IPS-15b (cell line): ENCODE measurements at regions not wholly inside any gene's neighbourhood (a gene's known extent, or its start where the extent isn't known, plus 50 kb on each side); places are given as distances from the start of the nearest gene placed in this dataset.
"Not testable (repeated sequence)": the region's sequence is repeated elsewhere in the genome, so short reads cannot be mapped to it uniquely, and the experiment has no call there.

ENCODE experiments used
- H3K27me3 ChIP-seq: one replicate; pipeline ENCODE4 v1.6.1; 2013; ENCODE audit warnings: low read length; ENCODE audit not compliant: control insufficient read depth, insufficient read depth
- H3K36me3 ChIP-seq: one replicate; pipeline ENCODE4 v1.6.1; 2013; ENCODE audit warnings: low read length; ENCODE audit not compliant: control insufficient read depth, insufficient read depth
- H3K4me1 ChIP-seq: one replicate; pipeline ENCODE4 v1.6.1; 2013; ENCODE audit warnings: mild to moderate bottlenecking, low read length; ENCODE audit not compliant: control insufficient read depth, insufficient read depth
- H3K4me3 ChIP-seq: one replicate; pipeline ENCODE4 v1.5.1; 2013; ENCODE audit warnings: low read depth, low read length
- H3K9ac ChIP-seq: one replicate; pipeline ENCODE4 v1.6.1; 2013; ENCODE audit warnings: low read depth, mild to moderate bottlenecking, low read length
- H3K9me3 ChIP-seq: one replicate; pipeline ENCODE4 v1.6.1; 2013; ENCODE audit warnings: mild to moderate bottlenecking, low read length; ENCODE audit not compliant: control insufficient read depth, insufficient read depth

DNA sequence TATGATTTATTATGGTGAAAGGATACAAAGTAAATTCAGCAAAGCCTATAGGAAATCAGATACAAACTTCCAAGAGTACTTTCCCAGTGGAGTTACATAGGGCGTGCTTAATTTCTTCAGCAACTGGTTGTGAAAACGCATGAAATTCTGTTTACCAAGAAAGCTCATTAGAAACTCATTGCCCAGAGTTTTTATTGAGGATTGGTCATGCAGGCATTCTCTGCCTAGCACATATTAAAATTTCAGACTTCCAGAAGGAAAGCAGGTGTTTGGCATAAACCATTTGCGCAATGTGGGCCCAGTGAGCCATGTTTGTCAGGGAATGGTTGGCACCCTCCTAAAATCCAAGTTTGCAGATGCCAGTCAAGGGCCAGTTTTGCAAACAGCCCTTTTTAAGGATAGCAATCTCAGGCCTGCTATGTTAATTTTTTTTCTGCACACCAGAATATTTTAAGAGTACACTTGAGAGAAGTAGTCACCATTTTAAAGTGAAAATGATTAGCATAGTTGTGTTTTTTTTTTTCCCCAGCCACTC, 311.1 kb upstream of the CHD1 start:
- Histone ChIP-seq H3K4me1 (no peaks in the 10 kb centered on the region), H3K4me3 (no peak overlapping the region), H3K27me3 (no peaks in the 10 kb centered on the region), H3K9ac (no peak overlapping the region), H3K9me3 (no peaks in the 10 kb centered on the region), H3K36me3 (no peaks in the 10 kb centered on the region)

DNA sequence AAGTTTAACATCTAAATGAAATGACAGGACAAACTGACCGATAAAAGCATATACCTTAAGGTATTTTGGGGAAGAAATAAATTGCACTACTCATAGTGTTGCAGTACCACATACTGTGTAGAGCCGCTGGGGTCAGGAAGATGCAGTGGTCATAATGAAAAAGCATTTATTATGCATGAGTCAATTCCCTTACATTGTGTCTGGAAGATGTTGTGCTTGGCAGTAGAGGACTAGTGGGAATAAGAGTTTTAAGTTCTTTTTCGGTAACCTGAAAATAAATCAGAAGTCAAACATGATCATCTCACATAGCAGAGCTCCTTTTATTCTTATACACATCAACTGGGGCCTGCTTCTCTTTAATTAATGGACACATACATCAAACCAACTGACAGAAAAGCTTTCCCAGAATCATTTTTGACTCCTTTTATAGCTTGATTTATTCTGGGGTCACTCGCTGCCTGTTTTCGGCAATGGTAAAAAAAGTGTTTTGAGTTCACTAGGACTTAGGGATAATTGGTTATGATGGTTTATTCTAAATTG, 262.5 kb upstream of the CHD1 start:
- no peak overlapping the region for H3K9ac ChIP-seq
- no peaks in the 10 kb centered on the region for H3K4me1 ChIP-seq
- no peaks in the 10 kb centered on the region for H3K27me3 ChIP-seq
- no peaks in the 10 kb centered on the region for H3K9me3 ChIP-seq
- H3K4me3 ChIP-seq, result no peak overlapping the region
- no peaks in the 10 kb centered on the region for H3K36me3 ChIP-seq

DNA sequence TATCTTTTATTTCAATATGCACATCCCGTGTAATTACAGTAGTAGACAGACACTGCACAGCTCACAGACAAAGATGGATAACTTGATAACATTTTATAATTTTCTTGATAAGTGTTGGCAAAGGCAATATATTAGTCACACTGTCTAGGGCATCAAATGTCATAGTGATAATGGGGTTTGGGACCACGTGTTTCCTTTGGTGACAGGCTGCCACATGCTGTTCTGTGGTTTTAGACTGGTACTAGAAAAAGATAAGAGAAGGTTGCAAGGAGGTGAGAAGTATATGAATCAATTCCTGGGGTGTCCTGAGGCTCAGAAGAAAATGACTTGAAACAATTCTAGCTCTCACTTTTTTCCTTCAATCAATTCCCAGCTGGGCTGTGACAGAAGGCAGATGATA, 258.8 kb upstream of the CHD1 start:
- H3K27me3 ChIP-seq, result no peaks in the 10 kb centered on the region
- no peaks in the 10 kb centered on the region for H3K36me3 ChIP-seq
- no peaks in the 10 kb centered on the region for H3K4me1 ChIP-seq
- no peaks in the 10 kb centered on the region for H3K9me3 ChIP-seq
- H3K4me3 ChIP-seq, result no peak overlapping the region
- H3K9ac ChIP-seq, result no peak overlapping the region

DNA sequence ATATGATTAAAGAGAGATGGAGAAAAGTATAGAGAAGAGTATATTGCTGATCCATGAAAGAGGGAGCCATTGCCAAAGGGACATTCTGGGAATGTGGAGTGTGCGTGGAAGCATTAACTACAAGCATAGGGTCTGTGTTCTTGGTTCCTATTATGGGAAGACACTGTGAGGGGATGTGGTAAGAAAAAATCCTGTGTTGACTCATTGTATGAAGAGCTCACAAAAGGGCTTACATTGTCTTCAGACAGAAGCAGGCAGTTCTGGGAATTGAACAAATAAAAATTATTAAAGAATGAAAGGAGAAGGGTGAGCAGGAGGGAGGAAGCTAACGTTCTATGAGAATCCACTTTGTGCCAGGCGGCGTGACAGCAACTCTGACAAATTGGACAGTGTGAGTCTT, 250.4 kb upstream of the CHD1 start:
- Histone ChIP-seq H3K4me1 (no peaks in the 10 kb centered on the region), H3K4me3 (no peak overlapping the region), H3K36me3 (no peaks in the 10 kb centered on the region), H3K9me3 (no peaks in the 10 kb centered on the region), H3K9ac (no peak overlapping the region), H3K27me3 (no peaks in the 10 kb centered on the region)

DNA sequence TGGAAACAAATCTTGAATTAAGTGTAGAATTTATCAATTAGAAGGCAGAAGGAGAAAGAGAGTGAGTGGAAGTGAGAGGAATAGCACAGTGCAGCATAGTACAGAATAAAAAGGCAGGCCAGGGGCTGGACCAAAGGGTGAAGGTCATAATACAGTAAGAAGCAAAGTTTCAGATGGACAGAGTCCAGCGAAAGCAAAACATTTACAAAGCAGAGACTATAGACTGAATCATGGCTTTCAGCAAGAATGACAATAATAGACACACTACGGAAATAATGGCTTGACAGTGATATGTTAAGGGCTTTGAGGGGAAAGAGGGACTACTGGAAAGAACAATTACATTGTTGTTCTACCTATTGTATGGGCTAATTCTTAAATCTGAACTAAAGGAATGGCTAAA, 249.0 kb upstream of the CHD1 start:
- H3K36me3 ChIP-seq, result no peaks in the 10 kb centered on the region
- H3K4me3 ChIP-seq, result no peak overlapping the region
- no peaks in the 10 kb centered on the region for H3K4me1 ChIP-seq
- H3K9me3 ChIP-seq, result no peaks in the 10 kb centered on the region
- no peak overlapping the region for H3K9ac ChIP-seq
- no peaks in the 10 kb centered on the region for H3K27me3 ChIP-seq

DNA sequence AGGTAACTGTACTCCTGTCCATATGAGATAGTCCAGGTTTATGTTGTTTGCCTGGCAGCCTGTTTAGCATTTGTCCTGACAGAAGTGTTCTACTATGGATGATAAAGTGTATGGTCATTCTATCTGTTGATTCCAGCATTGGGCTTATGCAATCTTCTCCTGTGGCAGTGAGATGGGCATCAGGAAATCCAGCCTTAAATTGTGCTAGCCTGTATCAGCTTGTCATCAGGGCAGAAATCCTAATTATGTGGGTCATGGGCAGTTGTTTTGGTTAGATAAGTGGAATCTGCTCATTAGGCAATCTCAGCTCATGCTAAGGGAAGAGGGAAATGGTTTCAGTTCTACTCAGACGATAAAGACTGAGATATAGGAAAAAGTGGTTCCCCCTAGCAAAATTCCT, 247.4 kb upstream of the CHD1 start:
- Histone ChIP-seq H3K4me3 (no peak overlapping the region), H3K36me3 (no peaks in the 10 kb centered on the region), H3K9me3 (no peaks in the 10 kb centered on the region), H3K27me3 (no peaks in the 10 kb centered on the region), H3K9ac (no peak overlapping the region), H3K4me1 (no peaks in the 10 kb centered on the region)

DNA sequence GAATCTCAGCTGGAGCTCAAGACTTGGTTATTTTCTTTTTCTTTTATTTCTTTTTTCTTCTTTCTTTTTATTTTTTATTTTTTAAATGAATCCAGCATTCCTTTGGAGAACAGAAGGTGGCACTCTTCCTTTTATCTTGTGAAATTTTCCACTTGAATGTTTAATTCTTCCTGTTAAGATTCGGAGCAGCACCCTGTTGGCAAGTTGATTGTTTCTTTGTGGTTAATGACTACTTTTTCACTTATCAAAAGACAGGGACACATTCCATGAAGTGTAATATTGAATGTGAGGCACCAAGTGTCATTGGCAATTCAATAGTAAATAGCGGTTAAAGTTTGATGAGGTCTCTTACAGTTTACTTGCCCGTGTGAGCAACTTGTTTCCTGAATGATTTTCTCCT, 240.5 kb upstream of the CHD1 start:
- no peak overlapping the region for H3K9ac ChIP-seq

DNA sequence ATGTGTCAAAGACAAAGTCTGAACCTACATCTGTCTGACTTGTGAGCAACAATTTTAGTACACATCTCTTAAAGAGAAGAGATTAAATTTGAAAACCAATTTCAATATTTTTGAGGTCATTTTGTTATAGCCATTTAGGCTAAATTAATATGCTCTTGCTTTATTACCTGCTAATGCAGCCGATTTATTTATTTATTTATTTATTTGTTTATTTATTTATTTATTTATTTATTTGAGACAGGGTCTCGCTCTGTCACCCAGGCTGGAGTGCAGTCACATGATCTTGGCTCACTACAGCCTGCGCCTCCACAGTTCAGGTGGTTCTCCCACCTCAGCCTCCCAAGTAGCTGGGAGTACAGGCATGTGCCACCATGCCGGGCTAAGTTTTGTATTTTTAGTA, 232.7 kb upstream of the CHD1 start:
- H3K27me3 ChIP-seq, H3K9ac ChIP-seq, H3K9me3 ChIP-seq, H3K4me3 ChIP-seq, H3K36me3 ChIP-seq, H3K4me1 ChIP-seq: not testable (repeated sequence)

More for the DNA sequence above, 240.5 kb upstream of the CHD1 start:
- Histone ChIP-seq H3K36me3 (no peaks in the 10 kb centered on the region), H3K4me3 (no peak overlapping the region), H3K4me1 (peaks cover 4% of the 10 kb centered on the region), H3K9me3 (no peaks in the 10 kb centered on the region), H3K27me3 (no peaks in the 10 kb centered on the region)

DNA sequence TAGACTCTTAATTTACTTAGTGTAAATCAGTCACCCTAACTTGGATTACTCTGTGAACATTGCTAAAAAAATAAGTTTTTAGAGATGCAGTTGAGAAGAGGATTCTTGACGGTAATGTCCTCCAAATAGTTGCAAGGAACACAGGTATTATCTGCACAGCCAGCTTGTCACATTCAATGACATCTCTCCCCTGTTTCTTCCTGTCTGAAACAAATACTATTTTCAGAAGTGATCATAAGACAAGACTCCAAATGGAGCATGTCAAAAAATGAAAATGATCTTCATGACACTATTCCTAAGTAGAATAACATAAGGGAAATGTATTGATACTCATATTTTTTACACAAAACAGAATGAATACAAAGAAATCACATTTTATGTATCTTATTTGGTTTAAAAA, 227.9 kb upstream of the CHD1 start:
- no peaks in the 10 kb centered on the region for H3K36me3 ChIP-seq
- no peaks in the 10 kb centered on the region for H3K4me1 ChIP-seq
- no peak overlapping the region for H3K4me3 ChIP-seq
- no peaks in the 10 kb centered on the region for H3K27me3 ChIP-seq
- no peak overlapping the region for H3K9ac ChIP-seq
- no peaks in the 10 kb centered on the region for H3K9me3 ChIP-seq

DNA sequence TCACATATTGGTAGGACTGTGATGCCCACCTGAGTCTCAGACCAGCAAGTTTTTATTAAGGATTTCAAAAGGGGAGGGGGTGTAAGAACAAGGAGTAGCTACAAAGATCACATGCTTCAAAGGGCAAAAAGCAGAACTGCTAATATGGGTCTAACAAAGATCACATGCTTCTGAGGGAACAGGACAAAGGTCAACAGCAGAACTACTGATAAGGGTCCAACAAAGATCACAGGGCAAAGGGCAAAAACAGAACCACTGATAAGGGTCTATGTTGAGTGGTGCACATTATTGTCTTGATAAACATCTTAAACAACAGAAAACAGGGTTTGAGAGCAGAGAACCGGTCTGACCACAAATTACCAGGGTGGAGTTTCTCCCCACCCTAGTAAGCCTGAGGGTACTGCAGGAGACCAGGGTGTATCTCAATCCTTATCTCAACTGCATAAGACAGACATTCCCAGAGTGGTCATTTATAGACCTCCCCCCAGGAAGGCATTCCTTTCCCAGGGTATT, 214.5 kb upstream of the CHD1 start:
- not testable (repeated sequence) for H3K4me1 ChIP-seq, H3K9ac ChIP-seq

DNA sequence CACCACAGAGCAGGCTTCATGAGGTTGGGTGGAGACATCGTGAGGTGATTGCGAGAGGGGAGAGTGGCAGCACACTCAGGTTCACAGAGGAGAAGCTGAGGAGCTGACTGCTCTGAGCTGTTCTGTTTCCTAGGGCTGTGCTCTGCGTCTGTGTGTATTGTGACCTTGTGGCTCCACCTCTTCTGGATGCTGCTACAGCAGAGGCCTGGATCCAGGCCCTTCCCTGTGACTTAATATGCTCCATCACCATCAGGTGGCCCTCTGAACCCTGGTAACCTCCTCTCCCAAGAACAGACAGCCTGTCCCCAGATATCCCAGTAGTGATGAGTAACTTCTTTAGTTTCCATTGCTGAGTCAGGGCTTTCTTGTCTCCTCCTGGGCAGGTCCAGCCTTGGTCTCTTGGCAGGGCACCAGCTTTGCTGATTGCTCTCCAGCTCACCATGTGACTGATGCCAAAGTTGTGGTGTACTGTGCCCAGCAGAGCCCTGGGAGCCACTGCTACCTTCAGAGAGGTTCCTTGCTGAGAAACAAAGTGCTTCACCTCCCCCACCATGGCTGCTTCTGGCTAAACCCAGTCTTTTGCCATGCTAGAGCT, 212.8 kb upstream of the CHD1 start:
- H3K9ac ChIP-seq, result no peak overlapping the region

More for the DNA sequence above, 214.5 kb upstream of the CHD1 start:
- H3K36me3 ChIP-seq, H3K4me3 ChIP-seq, H3K27me3 ChIP-seq, H3K9me3 ChIP-seq: not testable (repeated sequence)

DNA sequence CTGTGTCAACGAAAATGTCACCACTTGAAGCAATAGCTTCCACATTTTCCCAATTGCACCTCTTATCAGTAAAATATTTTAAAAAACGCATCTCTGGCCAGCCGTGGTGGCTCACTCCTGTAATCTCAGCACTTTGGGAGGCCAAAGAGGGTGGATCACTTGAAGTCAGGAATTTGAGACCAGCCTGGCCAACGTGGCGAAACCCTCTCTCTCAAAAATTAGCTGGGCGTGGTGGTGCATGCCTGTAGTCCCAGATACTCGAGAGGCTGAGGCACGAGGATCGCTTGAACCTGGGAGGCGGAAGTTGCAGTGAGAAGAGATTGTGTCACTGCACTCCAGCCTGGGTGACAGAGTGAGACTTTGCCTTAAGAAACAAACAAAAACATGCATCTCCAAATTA, 210.1 kb upstream of the CHD1 start:
- H3K4me3 ChIP-seq, result no peak overlapping the region
- H3K9me3 ChIP-seq, result no peaks in the 10 kb centered on the region
- H3K9ac ChIP-seq, result no peak overlapping the region
- no peaks in the 10 kb centered on the region for H3K4me1 ChIP-seq
- H3K36me3 ChIP-seq, result no peaks in the 10 kb centered on the region
- no peaks in the 10 kb centered on the region for H3K27me3 ChIP-seq

More for the DNA sequence above, 212.8 kb upstream of the CHD1 start:
- no peak overlapping the region for H3K4me3 ChIP-seq
- no peaks in the 10 kb centered on the region for H3K4me1 ChIP-seq
- no peaks in the 10 kb centered on the region for H3K27me3 ChIP-seq
- peaks cover 2% of the 10 kb centered on the region for H3K9me3 ChIP-seq
- no peaks in the 10 kb centered on the region for H3K36me3 ChIP-seq
